Ovary (tissue), 3 donors: ENCODE measurements at regions not wholly inside any gene's neighbourhood (a gene's known extent, or its start where the extent isn't known, plus 50 kb on each side); places are given as distances from the start of the nearest gene placed in this dataset.

Experiments
- POLR2A ChIP-seq: fragments of 450-650 bp; IDR thresholded peaks from one replicate; pipeline ENCODE4 v1.6.1; 2017; ENCODE audit warnings: antibody characterized with exemption, mild to moderate bottlenecking, moderate library complexity
- TF ChIP-seq, protein P1 (sequence below), 3 donors: fragments of 450-650 bp in 2 of 3; fragments of 200-600 bp in 1 of 3; IDR thresholded peaks; one replicate each; pipeline versions ENCODE4 v1.5.1 to v1.8.0; 2016 to 2022; ENCODE audit warnings: antibody characterized with exemption in 3 of 3, mild to moderate bottlenecking in 1 of 3
- donor health status: DM: no; HTN: no; CAD: no.

DNA sequence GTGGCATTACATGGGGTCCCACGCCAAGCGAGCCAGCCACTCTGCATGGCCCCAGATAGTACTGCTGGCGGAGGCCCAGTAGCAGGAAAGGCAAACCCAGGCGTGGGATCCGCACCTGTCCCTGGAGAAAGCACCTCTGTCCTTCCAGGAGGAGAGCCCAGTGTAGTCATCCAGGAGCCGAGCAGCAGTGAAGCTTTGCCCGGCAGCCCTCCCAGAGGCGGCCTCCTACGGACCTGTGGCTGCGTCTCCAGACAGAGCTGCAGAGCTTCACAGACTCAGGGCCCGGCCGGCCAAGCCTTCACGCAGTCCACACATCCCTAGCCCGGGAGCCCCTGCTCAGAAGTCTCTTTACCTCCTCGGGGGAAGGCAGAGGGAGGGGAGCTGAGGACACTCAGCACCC lies 100.8 kb upstream of the PPP1R26 start:
- TF ChIP-seq, protein P1, sequence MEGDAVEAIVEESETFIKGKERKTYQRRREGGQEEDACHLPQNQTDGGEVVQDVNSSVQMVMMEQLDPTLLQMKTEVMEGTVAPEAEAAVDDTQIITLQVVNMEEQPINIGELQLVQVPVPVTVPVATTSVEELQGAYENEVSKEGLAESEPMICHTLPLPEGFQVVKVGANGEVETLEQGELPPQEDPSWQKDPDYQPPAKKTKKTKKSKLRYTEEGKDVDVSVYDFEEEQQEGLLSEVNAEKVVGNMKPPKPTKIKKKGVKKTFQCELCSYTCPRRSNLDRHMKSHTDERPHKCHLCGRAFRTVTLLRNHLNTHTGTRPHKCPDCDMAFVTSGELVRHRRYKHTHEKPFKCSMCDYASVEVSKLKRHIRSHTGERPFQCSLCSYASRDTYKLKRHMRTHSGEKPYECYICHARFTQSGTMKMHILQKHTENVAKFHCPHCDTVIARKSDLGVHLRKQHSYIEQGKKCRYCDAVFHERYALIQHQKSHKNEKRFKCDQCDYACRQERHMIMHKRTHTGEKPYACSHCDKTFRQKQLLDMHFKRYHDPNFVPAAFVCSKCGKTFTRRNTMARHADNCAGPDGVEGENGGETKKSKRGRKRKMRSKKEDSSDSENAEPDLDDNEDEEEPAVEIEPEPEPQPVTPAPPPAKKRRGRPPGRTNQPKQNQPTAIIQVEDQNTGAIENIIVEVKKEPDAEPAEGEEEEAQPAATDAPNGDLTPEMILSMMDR (IDR thresholded peaks at IDR 0.05) = no peak
- TF ChIP-seq POLR2A = no peak
